Activated CD8-positive, alpha-beta T cell treated with anti-CD3 and anti-CD28 coated beads, Interleukin-2, amount 10 ng/mL, durations not matched to agents 7 days and 5 days (primary cell): ENCODE measurements at regions not wholly inside any gene's neighbourhood (a gene's known extent, or its start where the extent isn't known, plus 50 kb on each side); places are given as distances from the start of the nearest gene placed in this dataset.
"Not testable (repeated sequence)": the region's sequence is repeated elsewhere in the genome, so short reads cannot be mapped to it uniquely, and the experiment has no call there.

ENCODE experiments used
- ATAC-seq: fragments of 150-1000 bp; cut with Tn5 transposase; one replicate; pipeline ENCODE4 v1.10.0; 2021; ENCODE audit warnings: moderate library complexity
- CTCF ChIA-PET: fragments of 350-600 bp; sonication (Branson Sonifier 250); formaldehyde crosslinking; loops from one replicate; lab custom pipeline; 2021; ENCODE audit warnings: antibody characterized with exemption; lab: Charles Lee
- POLR2A ChIA-PET: fragments of 350-600 bp; sonication (Branson Sonifier 250); formaldehyde crosslinking; loops from one replicate; lab custom pipeline; 2021; ENCODE audit warnings: antibody characterized with exemption; lab: Charles Lee
- DNase-seq: peaks from one replicate; pipeline ENCODE4 v3.0.0-alpha.2; 2020
- H3K27ac Mint-ChIP-seq: one replicate; pipeline ENCODE4 v1.8.0; 2021; ENCODE audit warnings: mild to moderate bottlenecking, mixed read lengths
- H3K27me3 Mint-ChIP-seq: one replicate; pipeline ENCODE4 v1.8.0; 2021; ENCODE audit warnings: low read depth, mixed read lengths
- H3K36me3 Mint-ChIP-seq: one replicate; pipeline ENCODE4 v1.8.0; 2021; ENCODE audit warnings: low read depth, mixed read lengths
- H3K4me1 Mint-ChIP-seq: one replicate; pipeline ENCODE4 v1.8.0; 2021; ENCODE audit warnings: low read depth, mixed read lengths
- H3K4me3 Mint-ChIP-seq: one replicate; pipeline ENCODE4 v1.8.0; 2021; ENCODE audit warnings: mild to moderate bottlenecking, mixed read lengths
- H3K9me3 Mint-ChIP-seq: one replicate; pipeline ENCODE4 v1.8.0; 2022; ENCODE audit warnings: mixed read lengths; ENCODE audit not compliant: insufficient read depth

GRCh38 chr2:113336040-113336439 is 57.3 kb upstream of the PAX8 start:
- H3K9me3 Mint-ChIP-seq = not testable (repeated sequence)

GRCh38 chr2:113334147-113334546 is 55.4 kb upstream of the PAX8 start:
- Mint-ChIP-seq H3K27ac (no peak overlapping the region), H3K4me3 (no peak overlapping the region), H3K4me1 (no peaks in the 10 kb centered on the region), H3K36me3 (no peaks in the 10 kb centered on the region), H3K27me3 (peaks cover 35% of the 10 kb centered on the region), H3K9me3 (no peaks in the 10 kb centered on the region)
- POLR2A ChIA-PET = no interaction called here
- no peak for DNase-seq
- ATAC-seq = no peak
- CTCF ChIA-PET = no interaction called here

More at GRCh38 chr2:113336040-113336439, 57.3 kb upstream of the PAX8 start:
- H3K4me3 Mint-ChIP-seq, H3K36me3 Mint-ChIP-seq, H3K27ac Mint-ChIP-seq, H3K4me1 Mint-ChIP-seq, ATAC-seq, CTCF ChIA-PET, DNase-seq, POLR2A ChIA-PET: not testable (repeated sequence)
- peaks cover 22% of the 10 kb centered on the region for H3K27me3 Mint-ChIP-seq

GRCh38 chr2:113333735-113334134 is 55.0 kb upstream of the PAX8 start:
- DNase-seq, H3K4me3 Mint-ChIP-seq, H3K9me3 Mint-ChIP-seq, ATAC-seq, H3K36me3 Mint-ChIP-seq, H3K4me1 Mint-ChIP-seq, CTCF ChIA-PET, H3K27ac Mint-ChIP-seq, POLR2A ChIA-PET: not testable (repeated sequence)
- H3K27me3 Mint-ChIP-seq = peaks cover 35% of the 10 kb centered on the region

- POLR2A ChIA-PET, H3K36me3 Mint-ChIP-seq, H3K4me3 Mint-ChIP-seq, CTCF ChIA-PET, DNase-seq, H3K4me1 Mint-ChIP-seq, H3K9me3 Mint-ChIP-seq, H3K27ac Mint-ChIP-seq, ATAC-seq: not testable (repeated sequence)
- H3K27me3 Mint-ChIP-seq = peaks cover 33% of the 10 kb centered on the region
Measured at GRCh38 chr2:113330060-113330767, 51.5 kb upstream of the PAX8 start.

- H3K27me3 Mint-ChIP-seq = peaks cover 41% of the 10 kb centered on the region
- POLR2A ChIA-PET, H3K4me3 Mint-ChIP-seq, DNase-seq, H3K27ac Mint-ChIP-seq, H3K9me3 Mint-ChIP-seq, ATAC-seq, H3K36me3 Mint-ChIP-seq: not testable (repeated sequence)
- CTCF ChIA-PET = interaction anchor here (1.4 kb wide), 1 partner anchor 444 kb away, joined by 3 read pairs; no protein-coding TSS in a partner anchor
- H3K4me1 Mint-ChIP-seq = peaks cover 14% of the 10 kb centered on the region
Measured at GRCh38 chr2:113328973-113329372, 50.3 kb upstream of the PAX8 start.

- POLR2A ChIA-PET = not testable (repeated sequence)
Measured at GRCh38 chr2:113328572-113328971, 49.9 kb upstream of the PAX8 start.

More at GRCh38 chr2:113328572-113328971, 49.9 kb upstream of the PAX8 start:
- not testable (repeated sequence) for H3K4me3 Mint-ChIP-seq, H3K27ac Mint-ChIP-seq, DNase-seq, H3K9me3 Mint-ChIP-seq, H3K36me3 Mint-ChIP-seq, ATAC-seq
- Mint-ChIP-seq H3K27me3 (peaks cover 41% of the 10 kb centered on the region), H3K4me1 (peaks cover 14% of the 10 kb centered on the region)
- CTCF ChIA-PET = interaction anchor here (1.4 kb wide), 1 partner anchor 443 kb away, joined by 3 read pairs; no protein-coding TSS in a partner anchor
